ENCODE measurements at regions not wholly inside any gene's neighbourhood (a gene's known extent, or its start where the extent isn't known, plus 50 kb on each side); places are given as distances from the start of the nearest gene placed in this dataset.

DNA sequence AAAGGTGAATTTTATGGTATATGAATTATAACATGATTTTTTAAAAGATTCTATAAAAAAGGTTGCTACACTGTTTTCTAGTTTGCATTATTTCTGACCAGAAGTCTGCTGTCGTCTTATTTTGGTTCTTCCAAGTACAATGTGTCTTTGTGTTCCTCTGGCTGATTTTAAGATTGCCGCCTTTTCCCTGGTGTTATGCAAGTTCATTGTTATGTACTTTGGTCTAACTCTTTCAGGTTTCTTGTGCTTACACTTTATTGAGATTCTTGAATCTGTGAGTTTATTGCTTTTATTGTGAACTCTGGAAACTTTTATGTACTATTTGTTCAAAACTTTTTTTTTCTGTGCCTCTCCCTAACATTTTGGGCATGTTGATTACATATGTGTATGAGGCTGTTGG is 109.8 kb downstream of the RFX6 start:
- Histone ChIP-seq H3K4me3 (no peak overlapping the region), H3K79me2 (ENCODE audit: control insufficient read depth, insufficient read depth, low read length) (no peaks in the 10 kb centered on the region), H3K27me3 (ENCODE audit: control insufficient read depth in 2 of 2, insufficient read depth in 2 of 2, low read length in 2 of 2) (no peaks in the 10 kb centered on the region), H3K9me3 (replicated peaks; ENCODE audit: control insufficient read depth, insufficient read depth, low read depth, low read length) (no peaks in the 10 kb centered on the region), H3K9ac (ENCODE audit: insufficient read depth in 1 of 2, low read depth in 2 of 2, low read length in 2 of 2) (no peak overlapping the region), H3K9me1 (ENCODE audit: control insufficient read depth, insufficient read depth, low read length) (no peaks in the 10 kb centered on the region), H3K36me3 (ENCODE audit: control insufficient read depth, insufficient read depth, low read length) (no peaks in the 10 kb centered on the region), H3K4me1 (replicated peaks in 1 of 2; ENCODE audit: control insufficient read depth in 2 of 2, insufficient read depth in 2 of 2, low read length in 2 of 2) (no peaks in the 10 kb centered on the region), H3K4me2 (ENCODE audit: insufficient read depth, low read length) (no peak overlapping the region), H2AFZ (ENCODE audit: low read depth, low read length) (no peak overlapping the region), H3K27ac (ENCODE audit: extremely low read depth, low read depth, low read length) (no peak overlapping the region), H4K20me1 (replicated peaks; ENCODE audit: control insufficient read depth, insufficient read depth, low read length) (no peaks in the 10 kb centered on the region)
- no TSS peak for BruUV-seq (replicated peaks)
- no peak for ATAC-seq
- ChIA-PET CTCF (ENCODE audit: low intra/inter-chr PET ratio) (no interaction called here), POLR2A (no interaction called here)
- no peak for FAIRE-seq
- WGBS (ENCODE audit: insufficient coverage, low coverage, missing lambda C conversion rate): 0% methylated on average over 2 of the region's 2 CpGs
- intact Hi-C loops (cut with micrococcal nuclease) (loop anchor here (10.0 kb wide), 1 partner anchor 198 kb away; no protein-coding TSS in a partner anchor), in situ Hi-C loops (cut with MboI) (no loop called here)
- no peak for DNase-seq (ENCODE audit: extremely low read depth in 1 of 4, low spot score in 3 of 4)
- TF ChIP-seq, protein P1, sequence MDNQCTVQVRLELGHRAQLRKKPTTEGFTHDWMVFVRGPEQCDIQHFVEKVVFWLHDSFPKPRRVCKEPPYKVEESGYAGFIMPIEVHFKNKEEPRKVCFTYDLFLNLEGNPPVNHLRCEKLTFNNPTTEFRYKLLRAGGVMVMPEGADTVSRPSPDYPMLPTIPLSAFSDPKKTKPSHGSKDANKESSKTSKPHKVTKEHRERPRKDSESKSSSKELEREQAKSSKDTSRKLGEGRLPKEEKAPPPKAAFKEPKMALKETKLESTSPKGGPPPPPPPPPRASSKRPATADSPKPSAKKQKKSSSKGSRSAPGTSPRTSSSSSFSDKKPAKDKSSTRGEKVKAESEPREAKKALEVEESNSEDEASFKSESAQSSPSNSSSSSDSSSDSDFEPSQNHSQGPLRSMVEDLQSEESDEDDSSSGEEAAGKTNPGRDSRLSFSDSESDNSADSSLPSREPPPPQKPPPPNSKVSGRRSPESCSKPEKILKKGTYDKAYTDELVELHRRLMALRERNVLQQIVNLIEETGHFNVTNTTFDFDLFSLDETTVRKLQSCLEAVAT (IDR thresholded peaks at IDR 0.05): no peak
- TF ChIP-seq EGR1 (conservative IDR thresholded peaks at IDR 0.05): no peak
- TF ChIP-seq RHOXF2B (CRISPR knock-in tag; conservative IDR thresholded peaks at IDR 0.05): no peak
- TF ChIP-seq KDM1A (IDR thresholded peaks at IDR 0.05): no peak
- TF ChIP-seq MECOM (CRISPR knock-in tag; IDR thresholded peaks at IDR 0.05): no peak
- TF ChIP-seq GABPA (tag; conservative IDR thresholded peaks at IDR 0.05; ENCODE audit: low read depth): no peak
- no peak for TF ChIP-seq HEY1 (CRISPR knock-in tag; IDR thresholded peaks at IDR 0.05; ENCODE audit: borderline replicate concordance)
- TF ChIP-seq KLF16 (IDR thresholded peaks at IDR 0.05): no peak
